ENCODE measurements at regions not wholly inside any gene's neighbourhood (a gene's known extent, or its start where the extent isn't known, plus 50 kb on each side); places are given as distances from the start of the nearest gene placed in this dataset.

GRCh38 chr15:29433050-29433318, 163.4 kb upstream of the NSMCE3 start:
- no peaks in the 10 kb centered on the region for H3K27me3 ChIP-seq

GRCh38 chr15:29432191-29433049, 162.8 kb upstream of the NSMCE3 start:
- Histone ChIP-seq H3K4me3 (ENCODE audit: low read depth in 1 of 2, low read length in 1 of 2) (no peak overlapping the region), H3K4me1 (ENCODE audit: control insufficient read depth in 1 of 2, insufficient read depth in 1 of 2, low read depth in 1 of 2, low read length in 1 of 2) (no peaks in the 10 kb centered on the region), H3K36me3 (no peaks in the 10 kb centered on the region), H3K27me3 (no peaks in the 10 kb centered on the region), H3K27ac (no peak overlapping the region), H3K9me3 (no peaks in the 10 kb centered on the region)
- no peak for TF ChIP-seq CTCF (IDR thresholded peaks at IDR 0.05)

More at GRCh38 chr15:29433050-29433318, 163.4 kb upstream of the NSMCE3 start:
- TF ChIP-seq CTCF (IDR thresholded peaks at IDR 0.05), result no peak
- no peaks in the 10 kb centered on the region for H3K4me1 ChIP-seq (ENCODE audit: control insufficient read depth in 1 of 2, insufficient read depth in 1 of 2, low read depth in 1 of 2, low read length in 1 of 2)
- H3K4me3 ChIP-seq (ENCODE audit: low read depth in 1 of 2, low read length in 1 of 2), result no peak overlapping the region
- H3K36me3 ChIP-seq, result no peaks in the 10 kb centered on the region
- no peak overlapping the region for H3K27ac ChIP-seq
- no peaks in the 10 kb centered on the region for H3K9me3 ChIP-seq

- H3K36me3 ChIP-seq, result no peaks in the 10 kb centered on the region
- no peaks in the 10 kb centered on the region for H3K27me3 ChIP-seq
- no peak overlapping the region for H3K4me3 ChIP-seq (ENCODE audit: low read depth in 1 of 2, low read length in 1 of 2)
- no peak overlapping the region for H3K27ac ChIP-seq
- H3K4me1 ChIP-seq (ENCODE audit: control insufficient read depth in 1 of 2, insufficient read depth in 1 of 2, low read depth in 1 of 2, low read length in 1 of 2), result no peaks in the 10 kb centered on the region
- no peak for TF ChIP-seq CTCF (IDR thresholded peaks at IDR 0.05)
- no peaks in the 10 kb centered on the region for H3K9me3 ChIP-seq
Measured at GRCh38 chr15:29430831-29431230, 161.2 kb upstream of the NSMCE3 start.

- no peaks in the 10 kb centered on the region for H3K27me3 ChIP-seq
- H3K9me3 ChIP-seq, result no peaks in the 10 kb centered on the region
- H3K27ac ChIP-seq, result no peak overlapping the region
- no peak overlapping the region for H3K4me3 ChIP-seq (ENCODE audit: low read depth in 1 of 2, low read length in 1 of 2)
- no peaks in the 10 kb centered on the region for H3K4me1 ChIP-seq (ENCODE audit: control insufficient read depth in 1 of 2, insufficient read depth in 1 of 2, low read depth in 1 of 2, low read length in 1 of 2)
- no peak for TF ChIP-seq CTCF (IDR thresholded peaks at IDR 0.05)
- H3K36me3 ChIP-seq, result no peaks in the 10 kb centered on the region
Measured at GRCh38 chr15:29430124-29430523, 160.5 kb upstream of the NSMCE3 start.

DNA sequence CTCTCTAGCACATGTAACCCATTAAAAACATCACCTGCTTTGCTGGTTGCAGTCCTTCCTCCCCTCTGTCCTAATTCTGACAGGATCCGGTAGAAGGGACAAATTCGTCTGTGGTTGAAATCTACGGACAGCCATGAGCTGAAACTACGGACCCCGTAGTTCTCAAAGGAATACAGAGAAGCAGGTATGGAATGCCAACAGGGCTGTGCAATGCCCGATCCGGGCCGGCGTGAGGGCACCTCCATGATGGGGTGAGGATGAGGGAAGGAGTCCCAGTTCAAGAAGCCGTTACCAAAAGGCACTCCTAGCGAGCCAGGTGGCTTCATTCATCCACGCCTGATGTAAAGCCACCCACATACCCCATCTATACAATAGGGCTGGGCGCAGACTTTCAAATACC, 160.0 kb upstream of the NSMCE3 start:
- no peak for TF ChIP-seq CTCF (IDR thresholded peaks at IDR 0.05)
- Histone ChIP-seq H3K9me3 (no peaks in the 10 kb centered on the region), H3K36me3 (no peaks in the 10 kb centered on the region), H3K27me3 (no peaks in the 10 kb centered on the region), H3K4me3 (ENCODE audit: low read depth in 1 of 2, low read length in 1 of 2) (no peak overlapping the region), H3K4me1 (ENCODE audit: control insufficient read depth in 1 of 2, insufficient read depth in 1 of 2, low read depth in 1 of 2, low read length in 1 of 2) (no peaks in the 10 kb centered on the region), H3K27ac (no peak overlapping the region)

All from neutrophil (primary cell).